ENCODE measurements at regions not wholly inside any gene's neighbourhood (a gene's known extent, or its start where the extent isn't known, plus 50 kb on each side); places are given as distances from the start of the nearest gene placed in this dataset.
"Not testable (repeated sequence)": the region's sequence is repeated elsewhere in the genome, so short reads cannot be mapped to it uniquely, and the experiment has no call there.

DNA sequence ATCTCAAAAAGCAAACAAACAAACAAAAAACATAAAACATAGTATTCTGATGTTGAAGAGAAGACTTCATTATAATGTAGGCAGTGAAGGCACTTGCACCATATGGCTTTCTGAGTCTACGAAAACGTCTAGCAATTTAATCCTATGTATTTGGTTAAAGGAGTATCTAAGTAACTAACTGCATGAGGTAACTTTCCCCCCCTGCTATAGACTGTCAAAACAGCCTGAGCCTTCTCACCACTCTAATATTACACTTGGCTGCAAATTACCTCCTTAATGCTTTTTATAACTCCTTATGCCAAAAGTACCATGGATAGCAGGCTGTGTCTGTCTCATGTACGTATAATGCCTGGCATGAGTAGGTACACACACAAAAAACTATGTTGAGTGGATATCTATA, 607.6 kb upstream of the FLRT2 start:
- DNase-seq: no peak

DNA sequence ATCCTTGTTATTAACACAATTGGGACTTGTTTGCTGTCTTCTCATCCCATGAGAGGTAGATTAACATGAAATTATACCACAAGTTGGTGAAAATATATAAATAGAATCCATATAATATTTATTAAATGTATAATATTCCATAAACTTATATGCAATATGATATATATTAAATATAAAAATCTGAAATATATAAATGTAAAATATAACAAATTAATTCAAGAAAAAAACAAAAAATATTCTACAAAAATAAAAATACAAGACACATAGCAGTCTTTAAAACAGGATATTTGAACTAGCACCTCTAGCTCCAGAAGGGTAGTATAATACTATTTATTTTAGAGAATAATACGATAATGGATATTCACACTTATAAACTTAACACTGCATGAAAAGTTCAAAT, 603.3 kb upstream of the FLRT2 start:
- DNase-seq: no peak

DNA sequence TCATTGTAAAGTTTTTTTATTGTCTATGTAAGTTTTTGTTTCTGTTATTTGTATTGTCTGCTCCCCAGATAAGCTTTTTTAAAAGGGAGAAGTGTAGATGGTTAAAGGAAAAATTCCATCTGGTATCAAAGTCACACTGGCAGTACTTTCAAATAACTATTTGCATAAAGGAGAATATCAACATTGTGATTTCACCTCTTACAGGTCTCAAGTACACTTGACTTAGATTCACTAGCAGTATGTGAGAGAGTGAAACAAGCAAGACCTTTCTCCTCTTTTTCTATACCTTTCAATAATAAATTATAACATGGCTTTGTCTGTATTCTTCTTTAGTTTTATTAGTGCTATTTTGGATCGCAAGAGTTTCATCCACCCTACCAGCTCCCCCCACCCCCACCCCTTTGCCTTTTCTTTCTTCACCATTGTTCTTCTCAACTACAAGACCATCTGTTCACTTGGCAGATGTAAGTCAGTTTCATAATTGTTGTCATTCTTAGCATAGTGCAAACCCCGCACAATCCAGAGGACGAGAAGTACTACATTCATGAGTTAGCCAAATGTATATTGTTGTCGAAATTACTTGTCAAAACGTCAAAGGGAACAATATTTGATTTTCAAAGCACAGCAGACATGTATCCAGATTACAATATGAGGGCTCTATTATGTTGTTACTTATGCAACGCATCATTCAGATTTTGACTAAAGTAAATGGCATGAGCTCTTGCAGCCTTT, 602.7 kb upstream of the FLRT2 start:
- no peak for DNase-seq

DNA sequence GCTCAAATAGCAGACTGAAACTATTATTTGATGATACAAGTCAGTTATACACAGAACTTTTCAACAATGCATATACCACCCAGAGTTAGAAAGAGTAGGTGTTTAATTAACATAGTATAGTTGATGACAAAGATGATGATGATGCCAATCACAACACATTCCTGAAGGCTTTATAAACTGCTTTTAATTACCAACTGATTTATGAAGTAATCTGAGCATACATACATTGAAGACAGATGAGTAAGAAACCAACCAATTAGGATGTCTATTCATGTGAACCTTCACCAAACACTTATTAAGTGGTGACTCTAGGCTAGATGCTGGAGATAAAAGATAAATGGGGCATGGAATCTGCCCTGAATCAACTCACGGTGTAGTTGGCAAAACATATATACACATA, 600.9 kb upstream of the FLRT2 start:
- DNase-seq: no peak

DNA sequence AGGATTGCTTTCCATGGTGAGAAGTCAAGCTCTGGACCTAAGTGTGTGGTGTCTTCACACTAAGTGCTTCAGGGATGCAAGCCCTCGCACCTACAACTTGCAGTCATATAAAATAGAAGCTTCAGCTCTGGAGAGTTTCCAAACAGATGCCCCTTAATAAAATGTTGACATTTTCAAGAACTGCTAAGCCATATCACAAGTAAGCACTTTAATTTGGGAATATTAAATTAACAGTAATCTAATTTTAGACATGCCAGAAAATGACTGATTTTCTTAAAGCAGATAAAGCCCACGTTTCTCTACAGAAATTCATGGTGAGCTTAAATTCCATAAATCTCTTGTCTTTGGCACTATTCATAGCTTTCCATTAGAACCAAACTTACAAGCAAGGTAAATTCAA, 600.1 kb upstream of the FLRT2 start:
- DNase-seq: no peak

DNA sequence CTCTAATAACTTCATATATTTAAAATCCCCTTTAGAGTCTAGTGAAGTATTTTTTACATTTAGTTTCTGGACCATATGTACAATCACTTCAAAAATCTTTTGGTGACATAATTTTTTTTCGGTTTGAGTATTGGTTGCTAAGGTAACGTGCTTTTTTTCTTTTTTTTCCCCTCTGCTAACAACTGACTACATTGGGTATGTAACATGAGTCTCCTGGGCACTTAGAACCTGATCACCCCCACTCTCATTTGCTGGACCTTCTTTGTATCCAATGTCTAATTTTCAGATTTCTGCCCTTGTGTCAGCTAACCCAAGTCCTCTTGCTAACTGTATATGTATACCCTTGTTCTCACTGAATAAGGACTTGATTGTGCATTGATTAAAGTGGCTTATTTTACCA, 592.9 kb upstream of the FLRT2 start:
- DNase-seq: no peak

DNA sequence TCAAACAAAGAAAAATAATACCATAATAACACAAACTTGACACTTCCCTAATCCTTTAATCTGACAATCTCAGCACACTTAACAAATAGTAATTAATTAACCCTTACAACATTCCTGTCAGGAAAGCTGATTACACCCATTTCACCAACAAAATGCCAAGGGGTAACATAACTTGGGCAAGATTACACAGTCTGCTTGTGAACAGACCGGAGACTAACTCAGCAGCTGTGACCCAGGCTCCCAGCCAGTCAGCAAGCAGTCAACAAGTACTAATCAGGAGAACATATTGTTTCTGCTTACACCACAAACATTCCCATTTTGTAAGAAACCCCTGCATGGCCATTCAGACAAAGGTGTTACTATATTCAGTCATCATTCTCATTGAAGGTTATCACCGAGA, 592.5 kb upstream of the FLRT2 start:
- DNase-seq: no peak

DNA sequence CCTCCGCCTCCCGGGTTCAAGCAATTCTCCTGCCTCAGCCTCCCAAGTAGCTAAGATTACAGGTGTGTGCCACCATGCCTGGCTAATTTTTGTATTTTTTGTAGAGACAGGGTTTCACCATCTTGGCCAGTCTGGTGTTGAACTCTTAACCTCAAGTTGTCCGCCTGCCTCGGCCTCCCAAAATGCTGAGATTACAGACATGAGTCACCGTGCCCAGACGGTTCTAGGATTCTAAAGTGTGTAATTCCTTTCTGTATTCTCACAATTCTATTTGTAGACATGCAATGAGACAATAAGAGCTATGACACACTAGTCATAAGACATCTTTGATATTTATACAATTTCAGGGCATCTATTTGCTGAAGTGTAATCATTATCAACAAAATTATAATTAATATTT, 585.0 kb upstream of the FLRT2 start:
- DNase-seq: not testable (repeated sequence)

DNA sequence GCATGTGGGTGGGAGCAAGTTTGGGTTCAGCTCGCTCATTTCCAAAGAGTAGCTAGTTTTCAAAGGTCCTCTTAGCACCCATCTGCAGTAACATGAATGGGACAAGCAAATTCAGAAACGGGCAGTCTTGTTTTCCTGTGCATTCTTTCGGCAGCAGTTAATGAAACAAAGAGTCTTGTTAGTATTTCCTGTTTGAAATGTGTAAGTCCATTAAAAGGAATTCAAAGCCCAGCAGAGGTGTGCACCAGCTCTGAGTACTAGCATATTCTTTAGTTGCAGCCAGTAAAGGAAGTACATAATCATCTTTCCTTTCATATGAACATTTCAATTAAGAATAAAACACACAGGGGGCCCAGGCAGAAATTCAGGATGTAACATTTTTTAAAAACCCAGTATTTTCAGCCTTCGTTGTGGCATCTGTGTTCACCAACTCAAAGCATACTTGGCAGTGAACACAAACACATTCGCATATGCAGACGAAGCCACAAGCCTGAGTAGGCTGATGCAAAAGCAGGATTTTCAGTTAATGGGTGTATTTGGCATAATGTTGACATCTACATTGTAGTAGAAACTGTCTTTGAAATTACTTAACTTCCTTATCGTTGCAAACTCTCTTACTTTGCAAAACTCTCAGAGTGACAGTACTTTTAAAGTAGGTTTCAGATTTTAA, 570.0 kb upstream of the FLRT2 start:
- DNase-seq: no peak

DNA sequence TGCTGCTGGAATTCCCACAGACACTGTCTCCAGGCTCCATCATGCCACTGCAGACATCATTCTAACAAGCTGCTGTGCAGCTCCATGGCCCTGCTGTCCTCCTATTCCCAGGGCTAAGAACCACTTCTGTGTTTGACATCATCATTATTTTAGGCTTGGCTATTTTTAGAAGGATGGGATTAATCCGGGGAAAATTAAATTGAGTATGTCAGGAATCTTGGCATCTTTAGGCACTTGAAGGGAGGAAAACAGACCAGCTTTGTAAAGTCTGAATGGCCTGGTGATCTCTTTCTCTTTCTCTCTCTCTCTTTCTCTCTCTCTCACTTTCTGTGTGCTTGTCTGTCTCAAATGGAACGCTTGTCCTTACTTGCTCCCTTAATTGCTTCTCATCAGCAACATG, 568.3 kb upstream of the FLRT2 start:
- DNase-seq: no peak

DNA sequence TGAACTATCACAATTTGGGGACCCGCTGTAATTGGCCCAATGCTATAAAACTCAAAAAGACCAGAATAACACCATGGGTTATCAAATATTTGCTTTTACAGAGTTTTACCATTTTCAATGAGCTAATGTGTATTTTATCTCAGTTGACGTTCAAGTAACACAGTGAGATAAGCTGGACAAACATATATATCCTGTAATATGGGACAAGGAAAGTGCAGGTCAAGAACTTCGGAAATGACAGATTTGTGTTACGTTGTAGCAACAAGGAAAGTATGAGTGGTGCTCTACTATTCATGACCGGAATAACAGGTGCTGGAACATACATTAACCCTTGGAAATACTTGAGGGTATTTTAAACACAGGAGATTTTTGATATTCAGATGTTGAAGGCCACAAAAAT, 566.4 kb upstream of the FLRT2 start:
- DNase-seq: no peak

DNA sequence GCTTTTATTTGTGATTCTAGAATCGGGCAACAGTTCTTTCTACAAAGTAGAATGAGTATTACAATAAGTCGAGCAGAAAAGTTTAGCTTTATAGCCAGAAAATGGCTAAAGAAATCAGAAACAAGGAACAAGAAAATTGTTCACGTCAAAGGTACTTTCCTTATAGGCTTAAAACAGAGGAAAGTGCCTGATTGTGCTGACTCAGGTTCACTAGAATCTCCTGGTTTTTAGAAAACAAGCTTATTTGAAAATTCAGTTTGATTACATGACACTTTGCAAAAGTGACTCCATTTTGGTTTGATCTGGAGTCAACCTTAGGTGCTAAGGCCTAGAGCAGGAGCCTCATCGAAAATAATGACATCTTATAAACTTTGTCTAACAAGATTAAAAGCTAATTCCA, 564.7 kb upstream of the FLRT2 start:
- DNase-seq: no peak

DNA sequence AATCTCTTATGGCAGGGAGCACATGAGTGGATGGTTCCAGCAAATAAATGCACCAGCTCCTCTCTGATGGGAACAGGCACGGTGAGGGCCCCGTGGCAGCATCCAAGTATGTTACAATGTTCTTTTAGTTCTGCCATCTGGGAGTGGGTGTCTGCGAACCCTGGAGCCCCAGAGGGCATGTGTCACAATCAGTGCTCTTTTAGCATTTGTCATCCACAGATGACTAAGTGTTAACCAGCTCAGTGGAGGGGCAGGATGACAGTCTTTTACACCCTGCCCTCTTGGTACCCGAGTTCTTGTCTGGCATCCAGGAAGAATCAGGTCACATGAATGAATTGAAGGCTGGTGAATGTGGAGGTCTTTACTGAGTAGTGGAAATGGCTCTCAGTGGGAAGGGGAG, 560.4 kb upstream of the FLRT2 start:
- peak; percentile 2 for DNase-seq

DNA sequence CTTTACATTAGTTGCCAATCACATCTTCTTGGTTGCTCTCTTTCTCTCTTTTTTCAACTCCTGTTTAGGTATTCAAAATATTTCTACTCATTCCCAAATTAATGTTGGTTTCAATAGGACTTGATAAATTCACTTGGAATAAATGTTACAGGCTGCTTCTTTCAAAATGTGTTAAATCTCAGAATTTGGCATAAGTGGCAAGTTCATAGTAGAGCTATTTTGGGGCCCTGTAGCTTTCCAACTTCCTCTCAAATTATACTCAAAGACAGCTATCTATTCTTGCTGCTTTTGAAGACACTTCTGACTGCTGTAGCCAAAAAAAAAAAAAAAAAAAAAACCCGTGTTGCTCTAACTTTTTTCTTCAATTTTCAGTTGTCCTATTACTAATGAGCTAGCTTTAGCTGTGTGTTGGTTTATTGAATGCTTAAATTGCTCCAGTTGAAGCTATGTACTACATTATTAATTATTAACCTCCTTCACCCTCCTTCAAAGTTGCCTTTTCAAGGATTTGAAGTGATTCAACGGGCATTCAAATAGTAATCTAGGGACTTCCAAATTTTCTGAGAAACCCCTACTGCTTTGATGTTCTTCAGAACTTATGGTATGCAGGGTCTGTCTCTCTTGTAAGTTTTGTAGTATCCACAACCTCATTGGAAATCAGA, 554.6 kb upstream of the FLRT2 start:
- DNase-seq: no peak

DNA sequence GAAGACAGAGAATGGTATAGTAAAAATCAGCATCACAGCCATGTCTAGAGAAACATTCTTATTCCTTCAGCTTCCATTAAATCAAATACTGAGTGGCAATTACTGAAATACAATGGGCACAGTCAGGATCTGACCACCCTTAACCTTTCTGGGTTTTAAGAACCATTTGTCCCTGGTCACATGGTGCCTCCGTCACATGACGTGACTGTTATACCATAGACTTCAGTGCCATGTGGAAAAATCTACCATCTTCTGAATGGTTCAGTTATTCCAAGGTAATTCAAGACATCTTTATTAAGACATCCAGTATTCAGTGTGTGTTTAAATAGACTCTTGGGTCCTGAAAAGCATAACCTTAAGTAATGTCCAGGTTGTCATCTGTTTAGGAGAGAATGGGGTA, 553.1 kb upstream of the FLRT2 start:
- no peak for DNase-seq

DNA sequence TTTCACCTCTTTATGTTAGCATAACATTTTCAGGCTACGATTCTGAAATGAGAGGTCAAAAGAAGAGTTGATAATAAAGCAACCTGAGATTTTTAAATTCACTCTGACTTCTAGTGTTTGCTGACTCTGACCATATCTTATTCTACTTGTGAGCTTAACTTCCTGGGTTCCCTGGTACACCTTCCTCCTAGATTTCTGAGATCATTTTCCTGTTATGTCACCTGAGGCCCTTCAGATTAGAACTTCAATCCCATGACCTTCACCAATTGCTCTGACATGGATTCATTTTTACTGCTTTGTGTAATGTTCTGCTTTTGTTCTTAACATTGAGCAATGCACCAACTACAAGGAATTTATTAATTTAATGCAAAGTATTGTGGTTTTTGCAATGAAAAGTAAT, 542.9 kb upstream of the FLRT2 start:
- DNase-seq: no peak

DNA sequence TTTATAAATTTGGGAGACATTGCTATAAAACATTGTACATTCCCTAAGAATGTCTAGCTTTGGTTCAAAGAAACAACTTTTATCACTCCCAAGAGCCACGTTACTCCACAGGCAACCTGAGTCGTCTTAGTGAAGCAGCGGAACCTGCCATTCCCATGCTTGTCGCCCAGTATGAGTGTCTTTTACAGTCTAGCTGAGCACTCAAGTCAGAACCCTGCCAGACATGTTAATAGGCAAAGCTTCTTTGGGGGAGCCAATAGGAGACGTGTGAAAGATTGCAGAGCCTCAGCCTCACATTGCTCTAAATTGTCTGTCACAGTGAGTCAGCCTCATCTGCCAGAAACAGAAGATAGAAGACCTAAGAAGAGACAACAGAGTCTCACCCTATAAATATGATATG, 541.6 kb upstream of the FLRT2 start:
- DNase-seq: peak; percentile 49

DNA sequence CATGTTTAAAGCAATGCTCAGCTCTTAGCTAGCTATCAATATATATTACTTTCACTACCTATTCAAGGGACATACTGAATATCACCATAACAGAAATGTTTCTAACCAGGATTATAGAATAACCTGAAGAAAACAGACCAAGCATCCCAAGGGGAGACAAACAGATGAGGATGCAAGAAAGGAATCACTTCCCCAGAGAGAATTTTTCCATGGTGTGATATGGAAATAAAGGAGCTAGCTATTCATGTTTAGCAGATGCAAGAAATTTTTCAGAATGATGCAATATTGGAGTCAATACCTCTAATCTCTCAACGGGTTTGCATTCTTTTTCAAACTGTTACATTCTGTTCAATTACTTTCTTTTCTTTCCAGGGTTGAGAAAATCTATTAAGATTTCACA, 538.9 kb upstream of the FLRT2 start:
- no peak for DNase-seq

DNA sequence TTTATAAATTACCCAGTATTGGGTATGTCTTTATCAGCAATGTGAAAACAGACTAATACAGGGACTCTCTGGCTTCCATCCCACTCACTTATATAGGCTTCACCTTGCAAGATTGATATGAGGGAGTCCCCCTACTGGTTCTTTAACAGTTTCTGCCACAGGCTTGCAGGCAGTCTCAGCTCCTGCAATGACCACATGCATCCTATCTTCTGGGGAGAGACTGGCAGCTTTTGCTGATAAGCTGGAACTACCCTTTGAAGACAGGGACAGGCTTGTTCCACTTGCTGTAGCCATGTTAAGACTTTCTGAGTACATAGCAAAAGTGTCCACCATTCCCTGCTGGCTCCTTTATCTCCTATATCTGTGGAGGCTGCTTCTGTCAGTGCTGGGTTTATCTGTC, 531.7 kb upstream of the FLRT2 start:
- DNase-seq: no peak

DNA sequence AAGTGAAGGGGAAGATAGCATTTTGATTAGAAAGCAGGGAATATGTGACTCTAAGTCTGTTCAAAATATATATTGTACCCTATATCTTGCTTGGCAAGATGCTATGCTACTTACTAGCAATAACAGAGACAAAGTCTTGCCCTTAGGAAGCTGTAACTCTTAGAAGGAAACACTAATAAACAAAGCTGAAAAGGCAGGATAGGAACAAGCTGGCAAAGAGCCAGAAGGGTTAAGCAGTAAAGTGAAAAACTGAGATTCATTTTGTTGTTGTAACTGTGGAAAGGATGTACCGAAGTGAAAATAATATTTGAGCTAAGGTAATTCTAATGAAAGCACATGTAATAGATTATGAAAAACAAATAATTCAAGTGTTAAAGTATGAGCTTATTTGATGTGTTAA, 527.1 kb upstream of the FLRT2 start:
- no peak for DNase-seq

DNA sequence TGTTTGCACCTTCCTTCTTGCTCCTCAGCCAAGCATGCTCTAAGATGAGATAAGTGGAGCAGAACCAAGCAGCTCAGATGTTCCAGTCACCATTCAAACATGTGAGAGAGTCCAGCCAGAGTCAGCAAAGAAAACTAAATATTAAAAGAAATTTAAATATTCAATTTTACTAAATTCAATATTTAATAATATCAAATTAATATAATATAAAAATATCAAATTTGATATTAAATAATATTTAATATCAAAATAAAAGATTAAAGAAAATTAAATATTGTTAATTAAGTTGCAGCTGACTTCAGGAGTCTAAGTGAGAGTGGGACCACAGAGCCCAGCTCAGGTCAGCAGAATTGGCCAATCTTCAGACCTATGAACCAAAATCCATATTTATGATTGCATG, 526.1 kb upstream of the FLRT2 start:
- DNase-seq: no peak

DNA sequence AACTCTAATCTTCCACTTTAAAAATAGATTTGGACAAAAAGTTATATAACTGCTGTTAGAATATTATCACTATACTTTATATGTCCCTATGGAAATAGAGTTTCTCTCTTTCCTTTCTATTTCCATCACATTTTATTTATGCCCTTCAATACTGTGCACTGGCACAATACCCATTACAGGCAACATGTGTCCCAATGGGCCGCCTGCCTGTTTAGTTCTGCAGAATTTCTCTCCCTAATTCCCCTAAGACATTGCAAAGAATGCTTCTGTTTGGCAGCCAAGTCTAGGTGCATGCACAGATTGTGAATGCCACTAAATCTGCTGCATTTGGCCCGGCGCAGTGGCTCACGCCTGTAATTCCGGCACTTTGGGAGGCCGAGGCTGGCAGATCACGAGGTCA, 520.4 kb upstream of the FLRT2 start:
- DNase-seq: no peak

DNA sequence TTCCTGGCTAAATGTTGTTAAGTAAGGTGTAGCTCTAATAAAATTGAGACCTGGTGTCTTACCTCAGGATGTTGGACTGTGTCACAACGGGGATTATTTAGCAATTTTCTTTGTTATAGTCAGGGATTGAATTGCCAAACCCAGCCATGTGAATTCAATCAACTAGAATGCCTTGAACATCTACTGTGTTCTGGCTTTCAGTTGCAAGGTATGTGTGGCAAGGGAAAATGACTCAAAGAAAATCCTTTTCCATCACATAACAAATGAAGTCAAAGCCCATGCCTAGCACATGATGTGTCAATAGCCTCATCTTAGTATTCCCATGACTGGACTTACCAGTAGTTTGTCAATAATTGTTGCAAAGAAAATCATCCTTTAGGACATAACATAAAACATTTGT, 519.8 kb upstream of the FLRT2 start:
- no peak for DNase-seq

DNA sequence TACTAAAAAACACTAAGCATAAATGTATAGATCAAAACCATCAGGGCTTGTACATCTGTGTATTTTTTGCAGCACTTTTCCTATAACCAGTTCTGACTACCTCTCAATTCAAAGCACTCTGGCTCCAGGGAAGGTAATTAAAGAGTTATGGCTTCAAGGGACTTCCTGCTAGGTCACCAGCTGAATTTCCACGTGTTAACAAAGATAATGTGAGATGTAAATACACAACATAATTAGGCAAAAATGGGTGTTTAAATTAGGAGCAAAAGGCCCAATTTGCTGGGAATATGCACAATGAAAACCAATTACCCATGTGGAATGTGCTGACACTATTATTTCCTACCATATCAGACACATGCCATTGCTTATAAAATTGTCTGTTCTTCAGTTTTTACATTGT, 513.4 kb upstream of the FLRT2 start:
- DNase-seq: no peak

DNA sequence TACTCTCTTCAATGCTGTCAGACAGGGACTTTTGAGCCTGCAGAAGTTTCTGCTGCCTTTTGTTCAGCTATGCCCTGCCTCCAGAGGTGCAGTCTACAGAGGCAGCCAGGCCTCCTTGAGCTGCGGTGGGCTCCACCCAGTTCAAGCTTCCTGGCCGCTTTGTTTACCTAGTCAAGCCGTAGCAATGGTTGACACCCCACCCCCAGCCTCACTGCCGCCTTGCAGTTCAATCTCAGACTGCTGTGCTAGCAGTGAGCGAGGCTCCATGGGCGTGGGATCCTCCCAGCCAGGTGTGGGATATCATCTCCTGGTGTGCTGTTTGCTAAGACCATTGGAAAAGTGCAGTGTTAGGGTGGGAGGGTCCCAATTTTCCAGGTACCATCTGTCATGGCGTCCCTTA, 506.1 kb upstream of the FLRT2 start:
- not testable (repeated sequence) for DNase-seq
